Activated CD4-positive, alpha-beta T cell treated with anti-CD3 and anti-CD28 coated beads, Interleukin-2, amount 10 ng/mL, durations not matched to agents 7 days and 5 days (primary cell): ENCODE measurements at regions not wholly inside any gene's neighbourhood (a gene's known extent, or its start where the extent isn't known, plus 50 kb on each side); places are given as distances from the start of the nearest gene placed in this dataset.

Experiments used
- CTCF ChIA-PET: fragments of 350-600 bp; sonication (Branson Sonifier 250); formaldehyde crosslinking; loops from one replicate; lab custom pipeline; 2021; ENCODE audit warnings: antibody characterized with exemption; lab: Charles Lee
- POLR2A ChIA-PET: fragments of 350-600 bp; sonication (Branson Sonifier 250); formaldehyde crosslinking; loops from one replicate; lab custom pipeline; 2021; ENCODE audit warnings: antibody characterized with exemption; lab: Charles Lee
- DNase-seq: peaks from one replicate; pipeline ENCODE4 v3.0.0-alpha.2; 2020
- H3K27ac Mint-ChIP-seq: one replicate; pipeline ENCODE4 v1.8.0; 2021; ENCODE audit warnings: mild to moderate bottlenecking, moderate library complexity, mixed read lengths
- H3K27me3 Mint-ChIP-seq: one replicate; pipeline ENCODE4 v1.8.0; 2021; ENCODE audit warnings: mixed read lengths
- H3K36me3 Mint-ChIP-seq: one replicate; pipeline ENCODE4 v1.8.0; 2021; ENCODE audit warnings: low read depth, mixed read lengths
- H3K4me1 Mint-ChIP-seq: one replicate; pipeline ENCODE4 v1.8.0; 2021; ENCODE audit warnings: mixed read lengths
- H3K4me3 Mint-ChIP-seq: one replicate; pipeline ENCODE4 v1.8.0; 2021; ENCODE audit warnings: mild to moderate bottlenecking, moderate library complexity, mixed read lengths
- H3K9me3 Mint-ChIP-seq: one replicate; pipeline ENCODE4 v1.8.0; 2021; ENCODE audit warnings: mixed read lengths

GRCh38 chr7:156463280-156463679, 177.3 kb upstream of the RNF32 start:
- no peak overlapping the region for H3K27ac Mint-ChIP-seq
- no peaks in the 10 kb centered on the region for H3K4me1 Mint-ChIP-seq
- no peaks in the 10 kb centered on the region for H3K9me3 Mint-ChIP-seq
- no peak overlapping the region for H3K4me3 Mint-ChIP-seq
- ChIA-PET CTCF (no interaction called here), POLR2A (no interaction called here)
- no peaks in the 10 kb centered on the region for H3K36me3 Mint-ChIP-seq
- DNase-seq = no peak
- peaks cover 5% of the 10 kb centered on the region for H3K27me3 Mint-ChIP-seq

GRCh38 chr7:156461881-156462665, 178.5 kb upstream of the RNF32 start:
- no peak overlapping the region for H3K27ac Mint-ChIP-seq
- no peaks in the 10 kb centered on the region for H3K4me1 Mint-ChIP-seq
- ChIA-PET POLR2A (no interaction called here), CTCF (no interaction called here)
- peaks cover 5% of the 10 kb centered on the region for H3K27me3 Mint-ChIP-seq
- H3K36me3 Mint-ChIP-seq = no peaks in the 10 kb centered on the region
- DNase-seq = no peak
- no peak overlapping the region for H3K4me3 Mint-ChIP-seq
- H3K9me3 Mint-ChIP-seq = no peaks in the 10 kb centered on the region

GRCh38 chr7:156460858-156461627, 179.5 kb upstream of the RNF32 start:
- no peak for DNase-seq
- Mint-ChIP-seq H3K4me3 (no peak overlapping the region), H3K27ac (no peak overlapping the region), H3K27me3 (peaks cover 5% of the 10 kb centered on the region), H3K9me3 (no peaks in the 10 kb centered on the region), H3K36me3 (no peaks in the 10 kb centered on the region), H3K4me1 (no peaks in the 10 kb centered on the region)
- ChIA-PET CTCF (interaction anchor here (1.1 kb wide), 1 partner anchor 136 kb away, joined by 3 read pairs; no protein-coding TSS in a partner anchor), POLR2A (no interaction called here)

GRCh38 chr7:156459582-156459981, 181.0 kb upstream of the RNF32 start:
- Mint-ChIP-seq H3K27me3 (peaks cover 3% of the 10 kb centered on the region), H3K4me1 (no peaks in the 10 kb centered on the region), H3K9me3 (no peaks in the 10 kb centered on the region), H3K36me3 (no peaks in the 10 kb centered on the region), H3K27ac (no peak overlapping the region), H3K4me3 (no peak overlapping the region)
- ChIA-PET CTCF (no interaction called here), POLR2A (no interaction called here)
- no peak for DNase-seq

- Mint-ChIP-seq H3K36me3 (no peaks in the 10 kb centered on the region), H3K4me3 (no peak overlapping the region), H3K27ac (no peak overlapping the region), H3K27me3 (peaks cover 3% of the 10 kb centered on the region), H3K9me3 (no peaks in the 10 kb centered on the region), H3K4me1 (no peaks in the 10 kb centered on the region)
- no peak for DNase-seq
- ChIA-PET POLR2A (no interaction called here), CTCF (no interaction called here)
These were observed 181.5 kb upstream of the RNF32 start for GRCh38 chr7:156459067-156459466.

GRCh38 chr7:156458011-156458410, 182.6 kb upstream of the RNF32 start:
- Mint-ChIP-seq H3K27ac (no peak overlapping the region), H3K27me3 (peaks cover 3% of the 10 kb centered on the region), H3K9me3 (no peaks in the 10 kb centered on the region), H3K36me3 (no peaks in the 10 kb centered on the region), H3K4me3 (no peak overlapping the region), H3K4me1 (no peaks in the 10 kb centered on the region)
- no peak for DNase-seq
- ChIA-PET CTCF (no interaction called here), POLR2A (no interaction called here)

- no peaks in the 10 kb centered on the region for H3K4me1 Mint-ChIP-seq
- peaks cover 7% of the 10 kb centered on the region for H3K27me3 Mint-ChIP-seq
- ChIA-PET CTCF (no interaction called here), POLR2A (no interaction called here)
- no peak overlapping the region for H3K4me3 Mint-ChIP-seq
- no peak for DNase-seq
- H3K9me3 Mint-ChIP-seq = no peaks in the 10 kb centered on the region
- H3K27ac Mint-ChIP-seq = no peak overlapping the region
- H3K36me3 Mint-ChIP-seq = no peaks in the 10 kb centered on the region
These were observed 184.0 kb upstream of the RNF32 start for GRCh38 chr7:156456503-156457115.

- CTCF ChIA-PET = interaction anchor here (1.6 kb wide), 1 partner anchor 14 kb away, joined by 4 read pairs; no protein-coding TSS in a partner anchor
- Mint-ChIP-seq H3K36me3 (no peaks in the 10 kb centered on the region), H3K27me3 (peaks cover 7% of the 10 kb centered on the region), H3K9me3 (no peaks in the 10 kb centered on the region), H3K27ac (no peak overlapping the region), H3K4me1 (no peaks in the 10 kb centered on the region), H3K4me3 (no peak overlapping the region)
- DNase-seq = no peak
- POLR2A ChIA-PET = no interaction called here
These were observed 184.5 kb upstream of the RNF32 start for GRCh38 chr7:156456032-156456431.

- Mint-ChIP-seq H3K27me3 (peaks cover 4% of the 10 kb centered on the region), H3K9me3 (no peaks in the 10 kb centered on the region), H3K36me3 (no peaks in the 10 kb centered on the region), H3K27ac (no peak overlapping the region), H3K4me3 (no peak overlapping the region), H3K4me1 (no peaks in the 10 kb centered on the region)
- no peak for DNase-seq
- ChIA-PET POLR2A (no interaction called here), CTCF (no interaction called here)
These were observed 190.1 kb upstream of the RNF32 start for GRCh38 chr7:156450473-156450872.

- H3K36me3 Mint-ChIP-seq = no peaks in the 10 kb centered on the region
- no peak overlapping the region for H3K27ac Mint-ChIP-seq
- no peak for DNase-seq
- CTCF ChIA-PET = no interaction called here
- no peak overlapping the region for H3K4me3 Mint-ChIP-seq
- no peaks in the 10 kb centered on the region for H3K4me1 Mint-ChIP-seq
- POLR2A ChIA-PET = no interaction called here
- peaks cover 4% of the 10 kb centered on the region for H3K27me3 Mint-ChIP-seq
- no peaks in the 10 kb centered on the region for H3K9me3 Mint-ChIP-seq
These were observed 191.7 kb upstream of the RNF32 start for GRCh38 chr7:156448918-156449317.

GRCh38 chr7:156446990-156447389, 193.6 kb upstream of the RNF32 start:
- POLR2A ChIA-PET = no interaction called here
- Mint-ChIP-seq H3K27me3 (no peaks in the 10 kb centered on the region), H3K4me1 (no peaks in the 10 kb centered on the region), H3K9me3 (no peaks in the 10 kb centered on the region), H3K27ac (no peak overlapping the region), H3K4me3 (no peak overlapping the region), H3K36me3 (no peaks in the 10 kb centered on the region)
- DNase-seq = no peak
- CTCF ChIA-PET = interaction anchor here (0.6 kb wide), 1 partner anchor 103 kb away, joined by 5 read pairs; no protein-coding TSS in a partner anchor

- ChIA-PET POLR2A (no interaction called here), CTCF (no interaction called here)
- Mint-ChIP-seq H3K9me3 (no peaks in the 10 kb centered on the region), H3K36me3 (no peaks in the 10 kb centered on the region), H3K4me1 (no peaks in the 10 kb centered on the region), H3K4me3 (no peak overlapping the region), H3K27ac (no peak overlapping the region), H3K27me3 (no peaks in the 10 kb centered on the region)
- DNase-seq = no peak
These were observed 194.4 kb upstream of the RNF32 start for GRCh38 chr7:156445997-156446761.
